SHP77 (cell line): ENCODE measurements at regions not wholly inside any gene's neighbourhood (a gene's known extent, or its start where the extent isn't known, plus 50 kb on each side); places are given as distances from the start of the nearest gene placed in this dataset.

Experiments used
- DNase-seq, 2 experiments: peaks; one replicate each; lab custom pipeline; 2025; lab: John Stamatoyannopoulos, UW

GRCh38 chr6:159118924-159119323 lies 50.3 kb upstream of the FNDC1 start:
- DNase-seq = no peak

DNA sequence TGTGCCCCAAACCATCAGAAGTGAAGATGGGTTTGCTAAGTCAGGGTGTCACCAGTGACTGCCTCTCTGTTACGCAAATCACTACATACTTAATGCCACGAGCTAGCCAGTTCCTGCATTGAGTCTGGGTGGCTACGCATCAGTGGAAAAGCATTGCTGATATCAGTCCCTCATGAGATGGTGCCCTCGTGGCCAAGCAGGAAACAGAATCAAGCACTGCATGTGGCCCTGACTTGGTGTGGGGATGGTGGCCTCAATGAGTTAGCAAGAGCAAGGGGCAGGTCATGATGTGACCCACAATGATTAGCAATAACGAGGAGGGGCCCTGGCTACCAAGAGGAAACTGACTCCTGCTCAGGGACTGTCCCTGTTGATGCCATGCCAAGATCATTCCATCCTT lies 51.6 kb upstream of the FNDC1 start:
- DNase-seq = no peak

DNA sequence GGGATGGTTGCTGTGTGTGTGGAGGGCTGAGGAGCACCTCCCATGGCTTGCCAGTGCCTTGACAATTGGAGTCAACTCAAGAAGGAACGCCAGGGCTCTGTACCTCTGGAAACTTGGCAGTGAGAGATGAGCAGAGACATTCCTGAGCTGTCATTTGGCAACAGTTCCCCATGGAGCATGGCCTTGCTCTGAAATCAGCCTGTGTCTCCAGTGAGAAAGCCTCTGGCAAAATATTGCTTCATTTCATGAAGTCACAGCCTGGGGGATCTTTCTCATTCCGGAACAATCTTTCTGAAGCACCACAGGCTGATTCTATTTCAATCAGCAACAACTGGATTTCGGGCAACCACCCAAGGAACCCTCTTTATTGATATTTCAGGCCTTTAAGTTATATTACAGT lies 52.2 kb upstream of the FNDC1 start:
- no peak for DNase-seq

GRCh38 chr6:159116343-159116742 lies 52.9 kb upstream of the FNDC1 start:
- DNase-seq = no peak

DNA sequence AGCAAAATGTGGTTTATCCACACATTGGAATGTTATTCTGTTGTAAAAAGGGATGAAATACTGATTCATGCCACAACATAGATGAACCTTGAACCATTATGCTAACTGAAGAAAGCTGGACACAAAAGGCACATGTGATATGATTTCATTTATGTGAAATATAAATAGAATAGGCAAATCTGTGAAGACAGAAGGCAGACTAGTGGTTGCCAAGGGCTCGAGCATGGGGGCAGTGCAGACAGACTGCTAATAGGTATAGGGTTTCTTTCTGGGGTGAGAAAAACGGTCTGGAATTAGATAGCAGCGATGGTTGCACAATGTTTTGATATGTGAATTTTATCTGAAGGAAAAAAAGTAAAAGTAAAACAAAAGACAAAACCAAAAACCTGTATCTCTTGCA lies 54.6 kb upstream of the FNDC1 start:
- no peak for DNase-seq

DNA sequence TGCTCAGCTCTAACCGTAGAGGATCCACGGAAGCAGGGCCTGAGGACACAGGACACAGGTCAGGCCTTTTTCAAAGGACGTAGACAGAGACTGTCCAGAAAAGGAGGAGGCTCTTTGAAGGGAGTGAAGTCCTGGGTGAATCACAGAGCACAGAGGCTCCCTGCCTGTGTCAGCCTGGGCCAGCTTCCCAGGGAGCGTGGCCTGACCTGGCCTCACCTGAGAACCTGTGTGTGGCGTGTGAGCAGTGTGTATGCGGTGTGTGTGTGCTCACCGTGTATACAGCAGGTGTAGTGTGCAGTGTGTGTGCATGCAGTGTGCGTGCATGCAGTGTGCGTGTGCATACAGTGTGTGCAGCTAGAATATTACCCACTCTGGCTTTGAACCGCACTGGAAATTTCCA lies 56.0 kb upstream of the FNDC1 start:
- no peak for DNase-seq

DNA sequence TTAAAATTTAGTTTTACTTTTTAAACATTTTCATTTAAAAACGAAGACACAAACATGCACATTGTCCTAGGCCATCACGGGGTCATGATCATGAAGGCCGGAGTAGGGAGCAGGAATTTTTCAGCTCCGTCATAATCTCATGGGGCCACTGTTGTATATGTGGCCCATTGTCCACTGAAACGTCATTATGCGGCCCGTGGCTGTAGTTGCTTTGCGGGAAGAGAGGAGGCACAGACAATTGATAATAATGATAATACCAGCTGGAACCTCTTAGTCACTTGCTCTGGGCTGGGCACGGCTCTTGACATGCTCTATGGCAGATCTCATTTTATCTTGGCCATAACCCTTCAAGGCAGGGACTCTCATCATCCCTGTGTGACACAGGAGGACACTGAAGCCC lies 56.5 kb upstream of the FNDC1 start:
- DNase-seq = no peak

- no peak for DNase-seq
Observed at GRCh38 chr6:159110748-159111147, 58.5 kb upstream of the FNDC1 start.

GRCh38 chr6:159110013-159110412 lies 59.2 kb upstream of the FNDC1 start:
- DNase-seq = peak in 1 of 2 experiments; percentile 29

GRCh38 chr6:159109391-159109790 lies 59.8 kb upstream of the FNDC1 start:
- no peak for DNase-seq

- no peak for DNase-seq
Observed at GRCh38 chr6:159108426-159108985, 60.7 kb upstream of the FNDC1 start.

DNA sequence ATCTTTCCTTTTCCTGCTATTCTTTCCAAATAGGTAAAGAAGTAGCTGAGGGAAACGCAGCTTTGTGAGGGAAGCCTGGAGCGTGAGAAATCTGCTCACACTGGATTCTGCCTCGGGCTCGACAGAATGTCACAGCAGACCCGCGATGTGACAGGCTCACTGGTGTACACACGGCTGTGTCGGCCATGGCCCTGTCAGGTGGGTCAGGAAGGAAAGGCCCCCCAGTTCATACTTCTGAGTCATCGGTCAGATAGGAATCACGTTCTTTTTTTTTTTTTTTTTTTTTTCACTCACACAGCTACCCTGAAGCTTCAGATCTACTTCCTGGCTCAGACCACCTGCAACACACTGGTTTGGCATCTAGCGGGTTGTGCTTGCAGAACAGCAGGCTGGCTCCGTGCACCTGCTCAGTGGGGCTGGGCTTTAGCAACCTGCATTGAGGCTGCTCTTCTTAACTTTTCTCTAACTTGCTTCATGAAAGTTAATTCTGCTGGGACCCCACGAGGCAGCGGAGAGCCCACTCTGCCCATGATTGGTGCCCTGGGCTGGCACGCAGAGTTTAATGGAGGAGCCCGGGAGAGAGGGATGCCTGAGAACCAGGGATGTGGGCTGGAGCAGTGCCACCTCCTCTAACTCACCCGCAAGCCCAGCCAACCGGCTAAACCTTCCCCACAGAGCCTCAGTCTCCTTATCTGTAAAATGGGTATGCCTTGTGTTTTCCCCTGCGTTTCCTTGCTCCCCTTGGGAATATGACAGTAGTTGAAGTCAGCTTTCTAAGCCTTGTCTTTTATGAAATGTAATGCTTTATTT lies 61.5 kb upstream of the FNDC1 start:
- DNase-seq = peak in 1 of 2 experiments; percentile 66

- DNase-seq = peak; percentile 67 to 90
Observed at GRCh38 chr6:159106627-159107241, 61.9 kb upstream of the TAGAP start.

GRCh38 chr6:159105716-159106115 lies 60.9 kb upstream of the TAGAP start:
- DNase-seq = no peak

- peak; percentile 41 to 60 for DNase-seq
Observed at GRCh38 chr6:159104931-159105330, 60.1 kb upstream of the TAGAP start.

DNA sequence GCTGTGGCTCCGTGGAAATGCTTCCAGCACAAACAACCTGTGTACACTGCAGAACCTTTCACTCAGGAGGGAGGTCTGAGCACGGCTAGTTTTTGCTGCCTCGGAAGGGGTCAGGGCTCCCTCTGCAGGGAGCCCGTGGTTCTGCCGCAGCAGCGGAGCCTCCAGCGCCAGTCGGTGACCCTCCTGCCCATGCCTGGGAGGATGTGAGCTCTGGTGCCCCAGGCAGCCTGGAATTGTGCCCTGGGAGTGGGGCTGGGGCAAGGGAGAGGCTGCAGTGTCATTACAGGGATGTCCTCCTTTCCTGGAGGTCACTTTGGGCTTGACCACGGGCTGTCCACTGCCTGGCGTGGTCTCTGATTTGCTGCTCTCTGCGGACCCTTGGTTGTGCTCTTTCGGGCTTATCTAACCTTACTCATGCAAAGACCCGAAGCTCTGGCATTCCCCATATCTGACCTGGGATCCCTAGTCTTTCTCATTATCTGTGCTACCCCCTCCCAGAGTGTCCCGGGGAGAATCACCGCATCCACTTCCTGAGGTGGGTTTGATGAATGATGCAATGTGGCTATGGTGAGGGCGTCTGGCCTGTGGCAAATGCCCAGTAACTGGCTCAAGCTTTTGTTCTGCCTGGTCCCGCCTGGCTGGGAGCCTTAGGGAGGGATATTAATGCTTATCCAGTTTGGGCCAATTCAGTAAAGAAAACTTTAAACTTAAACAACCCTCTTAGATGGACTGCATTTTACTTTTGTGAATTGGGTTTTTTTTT lies 59.6 kb upstream of the TAGAP start:
- peak; percentile 73 to 77 for DNase-seq

DNA sequence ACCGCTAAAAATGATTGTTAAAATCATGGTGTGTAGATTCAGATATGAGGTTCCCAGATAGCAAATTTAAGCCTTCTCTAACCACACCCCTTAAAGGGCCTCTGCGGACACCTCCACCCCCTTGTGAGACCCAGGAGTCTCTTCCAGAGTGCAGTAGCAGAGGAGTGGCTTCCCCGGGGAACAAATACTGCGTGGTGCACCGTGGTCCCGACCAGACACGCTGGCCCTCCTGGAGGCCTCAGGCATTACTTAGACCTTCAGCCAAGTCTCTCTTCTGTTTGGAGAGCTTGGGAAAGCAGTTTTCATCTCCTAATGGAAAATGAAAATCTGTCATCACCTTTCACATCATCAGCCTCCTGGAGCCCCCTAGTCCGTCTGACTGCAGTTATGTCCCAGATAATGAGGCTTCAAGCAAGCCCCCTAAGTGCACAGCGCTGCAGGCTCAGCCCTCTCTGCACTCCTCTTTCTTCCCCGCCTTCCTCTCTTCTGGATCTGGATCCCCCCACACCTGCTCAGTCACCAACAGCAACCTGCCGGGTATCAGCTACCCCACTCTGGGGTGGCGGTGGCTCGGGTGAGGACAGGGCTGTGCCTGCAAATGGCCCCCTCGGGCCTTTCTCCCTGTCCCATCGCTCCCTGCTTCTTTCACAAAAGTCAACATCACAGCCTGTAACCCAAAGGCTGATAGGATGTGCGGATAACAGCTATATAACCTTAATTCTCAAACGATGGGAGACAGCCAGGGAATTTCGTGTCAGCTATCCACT lies 58.8 kb upstream of the TAGAP start:
- no peak for DNase-seq

- DNase-seq = no peak
Observed at GRCh38 chr6:159102373-159103160, 57.8 kb upstream of the TAGAP start.

GRCh38 chr6:159101656-159102055 lies 56.9 kb upstream of the TAGAP start:
- no peak for DNase-seq

- no peak for DNase-seq
Observed at GRCh38 chr6:159100395-159101182, 55.8 kb upstream of the TAGAP start.
